ENCODE measurements at regions not wholly inside any gene's neighbourhood (a gene's known extent, or its start where the extent isn't known, plus 50 kb on each side); places are given as distances from the start of the nearest gene placed in this dataset.

- no peak overlapping the region for H3K27ac ChIP-seq
- no peak for TF ChIP-seq CTCF (conservative IDR thresholded peaks at IDR 0.05)
Measured at GRCh38 chr12:100044266-100044665, 59.5 kb upstream of the ANKS1B start.

- no peak for TF ChIP-seq CTCF (conservative IDR thresholded peaks at IDR 0.05)
- no peak overlapping the region for H3K27ac ChIP-seq
Measured at GRCh38 chr12:100043631-100044030, 58.9 kb upstream of the ANKS1B start.
